OCI-M2 (cell line): ENCODE measurements at regions not wholly inside any gene's neighbourhood (a gene's known extent, or its start where the extent isn't known, plus 50 kb on each side); places are given as distances from the start of the nearest gene placed in this dataset.
A peak's percentile ranks its signal among the peaks of the same experiment; 100 is the strongest.

Experiments
- DNase-seq: peaks from one replicate; lab custom pipeline; 2025; ENCODE audit not compliant: unreplicated experiment; lab: John Stamatoyannopoulos, UW

GRCh38 chr6:159118924-159119323 is 50.3 kb upstream of the FNDC1 start:
- DNase-seq = no peak

- no peak for DNase-seq
Measured at GRCh38 chr6:159117563-159117962, 51.6 kb upstream of the FNDC1 start.

- no peak for DNase-seq
Measured at GRCh38 chr6:159117046-159117445, 52.2 kb upstream of the FNDC1 start.

GRCh38 chr6:159116343-159116742 is 52.9 kb upstream of the FNDC1 start:
- no peak for DNase-seq

GRCh38 chr6:159114569-159114968 is 54.6 kb upstream of the FNDC1 start:
- DNase-seq = no peak

- DNase-seq = no peak
Measured at GRCh38 chr6:159113223-159113622, 56.0 kb upstream of the FNDC1 start.

GRCh38 chr6:159112714-159113113 is 56.5 kb upstream of the FNDC1 start:
- no peak for DNase-seq

- DNase-seq = no peak
Measured at GRCh38 chr6:159110748-159111147, 58.5 kb upstream of the FNDC1 start.

- DNase-seq = no peak
Measured at GRCh38 chr6:159110013-159110412, 59.2 kb upstream of the FNDC1 start.

- no peak for DNase-seq
Measured at GRCh38 chr6:159109391-159109790, 59.8 kb upstream of the FNDC1 start.

GRCh38 chr6:159108426-159108985 is 60.7 kb upstream of the FNDC1 start:
- DNase-seq = no peak

- no peak for DNase-seq
Measured at GRCh38 chr6:159107451-159108260, 61.5 kb upstream of the FNDC1 start.

- peak; percentile 76 for DNase-seq
Measured at GRCh38 chr6:159106627-159107241, 61.9 kb upstream of the TAGAP start.

- DNase-seq = no peak
Measured at GRCh38 chr6:159105716-159106115, 60.9 kb upstream of the TAGAP start.

GRCh38 chr6:159104931-159105330 is 60.1 kb upstream of the TAGAP start:
- DNase-seq = no peak

- no peak for DNase-seq
Measured at GRCh38 chr6:159104163-159104925, 59.6 kb upstream of the TAGAP start.

GRCh38 chr6:159103396-159104162 is 58.8 kb upstream of the TAGAP start:
- no peak for DNase-seq

GRCh38 chr6:159102373-159103160 is 57.8 kb upstream of the TAGAP start:
- DNase-seq = no peak

GRCh38 chr6:159101656-159102055 is 56.9 kb upstream of the TAGAP start:
- no peak for DNase-seq
